GM04503 (cell line): ENCODE measurements at regions not wholly inside any gene's neighbourhood (a gene's known extent, or its start where the extent isn't known, plus 50 kb on each side); places are given as distances from the start of the nearest gene placed in this dataset.

Source experiments
- DNase-seq: peaks from one replicate; pipeline ENCODE4 v3.0.0-alpha.2; 2012; ENCODE audit warnings: low read depth

GRCh38 chr19:29096896-29097295, 116.1 kb downstream of the UQCRFS1 start:
- DNase-seq, result no peak

GRCh38 chr19:29093553-29093908, 119.4 kb downstream of the UQCRFS1 start:
- DNase-seq, result no peak

- DNase-seq, result no peak
These were observed 120.0 kb downstream of the UQCRFS1 start for GRCh38 chr19:29092712-29093552.

GRCh38 chr19:29090783-29091526, 122.0 kb downstream of the UQCRFS1 start:
- DNase-seq, result no peak

GRCh38 chr19:29089315-29089870, 123.6 kb downstream of the UQCRFS1 start:
- DNase-seq, result no peak

- no peak for DNase-seq
These were observed 124.2 kb downstream of the UQCRFS1 start for GRCh38 chr19:29088761-29089160.

GRCh38 chr19:29086646-29087045, 126.3 kb downstream of the UQCRFS1 start:
- DNase-seq, result no peak

GRCh38 chr19:29086182-29086581, 126.8 kb downstream of the UQCRFS1 start:
- DNase-seq, result no peak

GRCh38 chr19:29085630-29086029, 127.3 kb downstream of the UQCRFS1 start:
- DNase-seq, result no peak

GRCh38 chr19:29085206-29085605, 127.7 kb downstream of the UQCRFS1 start:
- no peak for DNase-seq

GRCh38 chr19:29084266-29084665, 128.7 kb downstream of the UQCRFS1 start:
- no peak for DNase-seq

GRCh38 chr19:29083863-29084262, 129.1 kb downstream of the UQCRFS1 start:
- DNase-seq, result no peak

GRCh38 chr19:29079356-29080032, 133.5 kb downstream of the UQCRFS1 start:
- no peak for DNase-seq

- no peak for DNase-seq
These were observed 136.0 kb downstream of the UQCRFS1 start for GRCh38 chr19:29076963-29077362.

GRCh38 chr19:29076161-29076560, 136.8 kb downstream of the UQCRFS1 start:
- no peak for DNase-seq

- no peak for DNase-seq
These were observed 137.8 kb downstream of the UQCRFS1 start for GRCh38 chr19:29075149-29075548.

GRCh38 chr19:29074579-29074978, 138.4 kb downstream of the UQCRFS1 start:
- DNase-seq, result no peak

- no peak for DNase-seq
These were observed 145.1 kb downstream of the UQCRFS1 start for GRCh38 chr19:29067831-29068230.

- DNase-seq, result no peak
These were observed 150.2 kb downstream of the UQCRFS1 start for GRCh38 chr19:29062475-29063435.

- DNase-seq, result no peak
These were observed 152.1 kb downstream of the UQCRFS1 start for GRCh38 chr19:29060813-29061364.

- DNase-seq, result no peak
These were observed 156.4 kb downstream of the UQCRFS1 start for GRCh38 chr19:29056535-29056934.
